GM06990 (cell line): ENCODE measurements at regions not wholly inside any gene's neighbourhood (a gene's known extent, or its start where the extent isn't known, plus 50 kb on each side); places are given as distances from the start of the nearest gene placed in this dataset.

ENCODE experiments used
- DNase-seq: peaks from one replicate; pipeline ENCODE4 v3.0.0-alpha.2; 2011; ENCODE audit not compliant: insufficient read length; ENCODE audit errors: extremely low read depth
- H3K27me3 ChIP-seq: replicated peaks from 2 replicates; pipeline ENCODE4 v1.6.0; 2011; ENCODE audit warnings: low read length; ENCODE audit not compliant: control insufficient read depth, insufficient read depth
- H3K36me3 ChIP-seq: 2 replicates; pipeline ENCODE4 v1.5.1; 2011; ENCODE audit warnings: low read length; ENCODE audit not compliant: control insufficient read depth, insufficient read depth
- H3K4me3 ChIP-seq: replicated peaks from 2 replicates; pipeline ENCODE4 v1.5.1; 2011; ENCODE audit warnings: low read depth, mild to moderate bottlenecking, control low read depth, low read length
- TF ChIP-seq, protein P1 (sequence below): IDR thresholded peaks from 2 replicates; pipeline ENCODE4 v1.5.1; 2011; ENCODE audit warnings: low read length, control low read depth, mild to moderate bottlenecking, inconsistent platforms; ENCODE audit not compliant: insufficient read depth, poor library complexity, severe bottlenecking

DNA sequence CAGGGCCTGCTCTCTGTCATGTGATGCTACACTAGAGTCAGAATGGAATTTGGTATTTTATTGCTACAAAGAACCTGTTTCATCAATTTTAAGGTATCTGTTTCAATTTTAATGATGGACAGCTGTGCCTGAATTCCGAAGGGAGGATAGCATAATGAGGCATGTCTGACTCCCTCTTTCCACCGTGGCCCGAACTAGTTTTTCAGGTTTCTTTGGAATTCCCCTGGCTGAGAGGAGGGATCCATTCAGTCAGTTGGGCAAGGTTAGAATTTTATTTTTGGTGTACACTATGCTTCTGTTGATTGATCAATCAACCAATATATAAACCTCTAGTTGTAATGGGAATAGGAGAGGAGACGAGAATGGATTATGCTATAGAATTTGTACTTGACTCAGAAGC is 761.8 kb downstream of the FAM133A start:
- no peaks in the 10 kb centered on the region for H3K27me3 ChIP-seq
- H3K4me3 ChIP-seq, result no peak overlapping the region
- no peak for DNase-seq
- TF ChIP-seq, protein P1, sequence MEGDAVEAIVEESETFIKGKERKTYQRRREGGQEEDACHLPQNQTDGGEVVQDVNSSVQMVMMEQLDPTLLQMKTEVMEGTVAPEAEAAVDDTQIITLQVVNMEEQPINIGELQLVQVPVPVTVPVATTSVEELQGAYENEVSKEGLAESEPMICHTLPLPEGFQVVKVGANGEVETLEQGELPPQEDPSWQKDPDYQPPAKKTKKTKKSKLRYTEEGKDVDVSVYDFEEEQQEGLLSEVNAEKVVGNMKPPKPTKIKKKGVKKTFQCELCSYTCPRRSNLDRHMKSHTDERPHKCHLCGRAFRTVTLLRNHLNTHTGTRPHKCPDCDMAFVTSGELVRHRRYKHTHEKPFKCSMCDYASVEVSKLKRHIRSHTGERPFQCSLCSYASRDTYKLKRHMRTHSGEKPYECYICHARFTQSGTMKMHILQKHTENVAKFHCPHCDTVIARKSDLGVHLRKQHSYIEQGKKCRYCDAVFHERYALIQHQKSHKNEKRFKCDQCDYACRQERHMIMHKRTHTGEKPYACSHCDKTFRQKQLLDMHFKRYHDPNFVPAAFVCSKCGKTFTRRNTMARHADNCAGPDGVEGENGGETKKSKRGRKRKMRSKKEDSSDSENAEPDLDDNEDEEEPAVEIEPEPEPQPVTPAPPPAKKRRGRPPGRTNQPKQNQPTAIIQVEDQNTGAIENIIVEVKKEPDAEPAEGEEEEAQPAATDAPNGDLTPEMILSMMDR, result no peak
- H3K36me3 ChIP-seq, result no peaks in the 10 kb centered on the region

DNA sequence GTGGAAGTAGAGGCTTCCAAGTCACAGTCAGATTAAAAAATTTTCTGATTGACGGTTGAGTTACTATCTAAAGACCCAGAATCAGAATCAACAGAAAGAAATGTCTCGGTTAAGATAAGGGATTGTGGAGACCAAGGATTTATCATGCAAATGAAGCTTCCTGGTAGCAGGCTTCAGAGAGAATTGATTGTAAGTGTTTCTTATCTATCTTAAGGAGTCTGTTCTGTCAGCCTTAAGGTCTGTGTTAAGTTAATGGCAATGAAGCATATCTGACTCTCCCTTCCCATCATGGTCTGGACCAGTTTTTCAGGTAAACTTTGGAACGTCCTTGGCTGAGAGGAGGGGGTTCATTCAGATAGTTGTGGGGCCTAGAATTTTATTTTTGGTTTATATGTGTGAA is 780.2 kb downstream of the FAM133A start:
- DNase-seq, result no peak
- Histone ChIP-seq H3K27me3 (no peaks in the 10 kb centered on the region), H3K4me3 (no peak overlapping the region), H3K36me3 (no peaks in the 10 kb centered on the region)
- TF ChIP-seq, protein P1, result no peak

DNA sequence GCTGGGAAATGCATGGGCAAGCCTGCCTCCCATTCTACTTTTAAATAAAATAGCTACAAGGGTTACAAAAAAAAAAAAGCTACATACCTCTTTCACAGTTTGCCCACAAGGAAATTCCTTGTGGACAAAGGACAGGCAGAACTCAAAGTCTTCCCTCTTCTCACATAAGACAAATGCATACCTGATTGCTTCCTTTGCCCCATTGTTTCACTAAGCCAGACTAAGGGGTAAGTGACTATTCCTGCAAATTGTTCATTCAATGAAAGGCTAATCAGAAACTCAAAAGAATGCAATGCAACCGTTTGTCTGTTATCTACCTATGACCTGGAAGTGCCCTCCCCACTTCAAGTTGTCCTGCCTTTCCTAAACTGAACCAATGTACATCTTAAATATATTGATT is 780.6 kb downstream of the FAM133A start:
- TF ChIP-seq, protein P1, result no peak
- no peak for DNase-seq
- no peaks in the 10 kb centered on the region for H3K36me3 ChIP-seq
- H3K27me3 ChIP-seq, result no peaks in the 10 kb centered on the region
- no peak overlapping the region for H3K4me3 ChIP-seq

DNA sequence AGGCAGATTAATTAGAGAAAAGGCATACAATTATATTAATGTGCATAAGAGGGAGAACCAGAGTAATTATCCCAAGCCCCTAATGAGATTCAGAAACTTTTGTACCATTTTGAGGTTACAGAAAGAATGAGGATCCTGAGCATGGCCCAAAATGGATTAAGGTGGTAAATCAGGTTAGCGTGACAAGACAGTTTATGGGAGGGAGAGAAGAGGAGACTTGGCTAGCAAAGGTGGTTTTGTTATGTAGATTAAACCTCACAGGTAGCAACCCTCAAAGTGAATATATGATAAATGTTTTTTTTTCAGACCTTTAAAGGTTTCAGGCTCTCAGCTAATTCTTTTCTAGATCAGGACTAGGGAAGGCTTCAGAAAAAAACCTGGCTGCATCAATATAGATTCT is 781.8 kb downstream of the FAM133A start:
- H3K27me3 ChIP-seq, result no peaks in the 10 kb centered on the region
- no peak for DNase-seq
- TF ChIP-seq, protein P1, result no peak
- no peaks in the 10 kb centered on the region for H3K36me3 ChIP-seq
- H3K4me3 ChIP-seq, result no peak overlapping the region

DNA sequence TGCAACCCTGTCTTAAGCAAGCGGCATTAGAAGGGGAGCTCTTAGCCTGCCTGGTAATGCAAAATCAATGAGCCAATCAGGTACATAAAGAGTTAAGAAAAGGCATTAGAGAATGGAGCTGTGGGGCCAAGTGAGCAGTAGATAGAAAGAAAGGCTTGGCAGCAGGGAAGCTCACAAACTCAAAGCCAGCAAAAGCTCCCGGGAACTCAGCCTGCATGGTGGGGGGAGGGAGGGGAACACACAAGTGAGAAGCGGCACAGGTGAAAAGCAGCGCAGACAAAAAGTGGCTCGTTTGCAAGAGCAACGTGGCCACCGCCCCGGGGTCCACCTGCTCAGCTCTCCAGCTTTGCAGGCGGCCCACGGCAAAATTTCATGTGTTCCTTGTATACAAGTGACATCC is 818.5 kb downstream of the FAM133A start:
- H3K4me3 ChIP-seq, result no peak overlapping the region
- no peak for DNase-seq
- H3K27me3 ChIP-seq, result no peaks in the 10 kb centered on the region
- TF ChIP-seq, protein P1, result no peak
- H3K36me3 ChIP-seq, result no peaks in the 10 kb centered on the region

DNA sequence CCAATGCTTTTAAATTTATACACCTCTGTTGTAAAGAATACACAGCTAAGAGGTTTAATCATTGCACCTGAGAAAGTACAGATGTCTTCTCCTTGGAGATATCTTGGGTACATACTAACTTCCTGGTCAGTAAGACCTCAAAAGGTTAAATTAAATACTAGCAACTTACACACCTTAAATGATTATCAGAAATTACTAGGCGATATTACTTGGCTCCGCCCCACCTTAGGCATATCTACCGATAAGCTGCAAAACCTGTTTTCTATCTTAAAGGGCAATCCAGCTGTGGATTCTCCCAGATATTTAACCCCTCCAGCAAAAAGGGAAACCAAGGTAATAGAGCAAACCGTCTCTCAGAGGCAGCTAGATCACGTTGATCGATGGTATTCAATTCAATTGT is 819.4 kb downstream of the FAM133A start:
- no peak overlapping the region for H3K4me3 ChIP-seq
- DNase-seq, result no peak
- H3K27me3 ChIP-seq, result no peaks in the 10 kb centered on the region
- H3K36me3 ChIP-seq, result no peaks in the 10 kb centered on the region
- TF ChIP-seq, protein P1, result no peak
